Esophagus muscularis mucosa (tissue), 3 donors: ENCODE measurements at regions not wholly inside any gene's neighbourhood (a gene's known extent, or its start where the extent isn't known, plus 50 kb on each side); places are given as distances from the start of the nearest gene placed in this dataset.

ENCODE experiments used
- POLR2A ChIP-seq: fragments of 450-650 bp; IDR thresholded peaks from one replicate; pipeline ENCODE4 v1.6.1; 2017; ENCODE audit warnings: antibody characterized with exemption, moderate library complexity, mild to moderate bottlenecking, low read depth
- TF ChIP-seq, protein P1 (sequence below), 3 experiments: fragments of 200-600 bp in 2 of 3; fragments of 450-650 bp in 1 of 3; sonication (generic) in 2 of 3; IDR thresholded peaks; one replicate each; pipeline ENCODE4 v1.5.1; 2017 to 2019; ENCODE audit warnings: antibody characterized with exemption in 3 of 3, mild to moderate bottlenecking in 2 of 3, moderate library complexity in 1 of 3

GRCh38 chr12:74610711-74611110 is 73.1 kb downstream of the ATXN7L3B start:
- TF ChIP-seq, protein P1, sequence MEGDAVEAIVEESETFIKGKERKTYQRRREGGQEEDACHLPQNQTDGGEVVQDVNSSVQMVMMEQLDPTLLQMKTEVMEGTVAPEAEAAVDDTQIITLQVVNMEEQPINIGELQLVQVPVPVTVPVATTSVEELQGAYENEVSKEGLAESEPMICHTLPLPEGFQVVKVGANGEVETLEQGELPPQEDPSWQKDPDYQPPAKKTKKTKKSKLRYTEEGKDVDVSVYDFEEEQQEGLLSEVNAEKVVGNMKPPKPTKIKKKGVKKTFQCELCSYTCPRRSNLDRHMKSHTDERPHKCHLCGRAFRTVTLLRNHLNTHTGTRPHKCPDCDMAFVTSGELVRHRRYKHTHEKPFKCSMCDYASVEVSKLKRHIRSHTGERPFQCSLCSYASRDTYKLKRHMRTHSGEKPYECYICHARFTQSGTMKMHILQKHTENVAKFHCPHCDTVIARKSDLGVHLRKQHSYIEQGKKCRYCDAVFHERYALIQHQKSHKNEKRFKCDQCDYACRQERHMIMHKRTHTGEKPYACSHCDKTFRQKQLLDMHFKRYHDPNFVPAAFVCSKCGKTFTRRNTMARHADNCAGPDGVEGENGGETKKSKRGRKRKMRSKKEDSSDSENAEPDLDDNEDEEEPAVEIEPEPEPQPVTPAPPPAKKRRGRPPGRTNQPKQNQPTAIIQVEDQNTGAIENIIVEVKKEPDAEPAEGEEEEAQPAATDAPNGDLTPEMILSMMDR (IDR thresholded peaks at IDR 0.05), result no peak
- no peak for TF ChIP-seq POLR2A
